ENCODE measurements at regions not wholly inside any gene's neighbourhood (a gene's known extent, or its start where the extent isn't known, plus 50 kb on each side); places are given as distances from the start of the nearest gene placed in this dataset.

DNA sequence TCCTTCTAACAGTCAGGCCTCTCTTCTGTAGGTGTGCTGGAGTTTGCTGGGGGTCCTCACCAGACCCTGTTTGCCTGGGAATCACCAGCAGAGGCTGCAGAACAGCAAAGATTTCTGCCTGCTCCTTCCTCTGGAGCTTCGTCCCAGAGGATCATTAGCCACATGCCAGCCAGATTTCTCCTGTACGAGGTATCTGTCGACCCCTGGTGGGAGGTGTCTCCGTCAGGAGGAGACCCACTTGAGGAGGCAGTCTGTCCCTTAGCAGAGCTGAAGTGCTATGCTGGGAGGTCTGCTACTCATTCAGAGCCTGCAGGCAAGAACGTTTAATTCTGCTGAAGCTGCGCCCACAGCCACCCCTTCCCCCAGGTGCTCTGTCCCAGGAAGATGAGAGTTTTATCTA is 611.1 kb upstream of the COBL start:
- no peak overlapping the region for H2BK120ac ChIP-seq (ENCODE audit: low read depth, low read length)
- H3K4me3 ChIP-seq (ENCODE audit: insufficient read depth, low read depth, low read length) = no peak overlapping the region
- no peak overlapping the region for H2AK9ac ChIP-seq (replicated peaks; ENCODE audit: low read depth, low read length, poor library complexity)
- H4K8ac ChIP-seq (ENCODE audit: low read depth in 2 of 2, low read length in 2 of 2) = no peak overlapping the region
- no peak overlapping the region for H4K91ac ChIP-seq (ENCODE audit: insufficient read depth, low read depth, low read length)
- H3K56ac ChIP-seq (ENCODE audit: extremely low read depth, insufficient read depth, low read length) = no peak overlapping the region
- no peak overlapping the region for H3K4ac ChIP-seq (ENCODE audit: low read depth, low read length)
- H3K4me1 ChIP-seq (ENCODE audit: control insufficient read depth, insufficient read depth, low read length) = no peaks in the 10 kb centered on the region
- H4K20me1 ChIP-seq (ENCODE audit: insufficient read depth, low read length) = no peaks in the 10 kb centered on the region
- H3K36me3 ChIP-seq (ENCODE audit: control insufficient read depth, insufficient read depth, low read length) = no peaks in the 10 kb centered on the region
- H3K9me3 ChIP-seq (ENCODE audit: control insufficient read depth, insufficient read depth, low read length) = 0 out of 2 replicates have a peak, but pooled peaks cover 4% of the 10 kb centered on the region
- DNase-seq (no peak), ATAC-seq (ENCODE audit: low read depth) (no peak)
- H3K27me3 ChIP-seq (ENCODE audit: control insufficient read depth, insufficient read depth, low read length) = no peaks in the 10 kb centered on the region
- no peak overlapping the region for H2BK15ac ChIP-seq (ENCODE audit: low read depth, low read length)
- no peak overlapping the region for H3K18ac ChIP-seq (ENCODE audit: low read depth, low read length)
- H3K9me1 ChIP-seq (ENCODE audit: insufficient read depth, low read length) = no peaks in the 10 kb centered on the region
- 23% methylated on average over 3 of the region's 6 CpGs; no CpG with 5 or more reads in 1 of the 2 experiments for WGBS, 2 experiments (ENCODE audit: extremely low coverage in 2 of 2, insufficient read length in 1 of 2)
- dilution Hi-C loops (cut with HindIII; ENCODE audit: low sequenced_read_pairs, unreplicated experiment) = no loop called here
- no peak overlapping the region for H3K4me2 ChIP-seq (ENCODE audit: low read depth, low read length)
- H3K14ac ChIP-seq (replicated peaks; ENCODE audit: low read depth, low read length) = no peak overlapping the region
- ChIA-PET CTCF (no interaction called here), POLR2A (ENCODE audit: unreplicated experiment) (no interaction called here)
- H3K79me1 ChIP-seq (ENCODE audit: low read depth in 1 of 2, low read length in 2 of 2) = no peaks in the 10 kb centered on the region
- H3K9ac ChIP-seq (ENCODE audit: low read depth, low read length) = no peak overlapping the region
- H2BK20ac ChIP-seq (ENCODE audit: low read depth, low read length) = no peak overlapping the region
- TF ChIP-seq, protein P1, sequence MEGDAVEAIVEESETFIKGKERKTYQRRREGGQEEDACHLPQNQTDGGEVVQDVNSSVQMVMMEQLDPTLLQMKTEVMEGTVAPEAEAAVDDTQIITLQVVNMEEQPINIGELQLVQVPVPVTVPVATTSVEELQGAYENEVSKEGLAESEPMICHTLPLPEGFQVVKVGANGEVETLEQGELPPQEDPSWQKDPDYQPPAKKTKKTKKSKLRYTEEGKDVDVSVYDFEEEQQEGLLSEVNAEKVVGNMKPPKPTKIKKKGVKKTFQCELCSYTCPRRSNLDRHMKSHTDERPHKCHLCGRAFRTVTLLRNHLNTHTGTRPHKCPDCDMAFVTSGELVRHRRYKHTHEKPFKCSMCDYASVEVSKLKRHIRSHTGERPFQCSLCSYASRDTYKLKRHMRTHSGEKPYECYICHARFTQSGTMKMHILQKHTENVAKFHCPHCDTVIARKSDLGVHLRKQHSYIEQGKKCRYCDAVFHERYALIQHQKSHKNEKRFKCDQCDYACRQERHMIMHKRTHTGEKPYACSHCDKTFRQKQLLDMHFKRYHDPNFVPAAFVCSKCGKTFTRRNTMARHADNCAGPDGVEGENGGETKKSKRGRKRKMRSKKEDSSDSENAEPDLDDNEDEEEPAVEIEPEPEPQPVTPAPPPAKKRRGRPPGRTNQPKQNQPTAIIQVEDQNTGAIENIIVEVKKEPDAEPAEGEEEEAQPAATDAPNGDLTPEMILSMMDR (conservative IDR thresholded peaks at IDR 0.05; ENCODE audit: low read depth, low read length) = no peak
- TF ChIP-seq BHLHE40 (IDR thresholded peaks at IDR 0.05; ENCODE audit: low read depth, low read length) (no peak), POLR2A (IDR thresholded peaks at IDR 0.05; ENCODE audit: low read depth, low read length) (no peak), CEBPB (IDR thresholded peaks at IDR 0.05; ENCODE audit: low read depth, low read length) (no peak), RAD21 (IDR thresholded peaks at IDR 0.05; ENCODE audit: low read length) (no peak)
- TF ChIP-seq, protein P2, sequence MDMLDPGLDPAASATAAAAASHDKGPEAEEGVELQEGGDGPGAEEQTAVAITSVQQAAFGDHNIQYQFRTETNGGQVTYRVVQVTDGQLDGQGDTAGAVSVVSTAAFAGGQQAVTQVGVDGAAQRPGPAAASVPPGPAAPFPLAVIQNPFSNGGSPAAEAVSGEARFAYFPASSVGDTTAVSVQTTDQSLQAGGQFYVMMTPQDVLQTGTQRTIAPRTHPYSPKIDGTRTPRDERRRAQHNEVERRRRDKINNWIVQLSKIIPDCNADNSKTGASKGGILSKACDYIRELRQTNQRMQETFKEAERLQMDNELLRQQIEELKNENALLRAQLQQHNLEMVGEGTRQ (IDR thresholded peaks at IDR 0.05; ENCODE audit: low read depth, low read length) = no peak
- H2AK5ac ChIP-seq (ENCODE audit: low read depth, low read length) = no peak overlapping the region
- BruUV-seq (replicated peaks) = no TSS peak
- intact Hi-C loops (cut with micrococcal nuclease) = no loop called here
- H2AFZ ChIP-seq (replicated peaks; ENCODE audit: low read length, poor library complexity) = no peak overlapping the region
- no peak overlapping the region for H4K5ac ChIP-seq (ENCODE audit: low read depth, low read length)
- no peak overlapping the region for H3K23ac ChIP-seq (ENCODE audit: low read depth, low read length)
- no peak overlapping the region for H3K27ac ChIP-seq (ENCODE audit: insufficient read depth, low read length)
- H2BK5ac ChIP-seq (ENCODE audit: low read depth, low read length, poor library complexity, severe bottlenecking) = no peak overlapping the region
- in situ Hi-C loops (cut with MboI; ENCODE audit: low sequenced_read_pairs) = no loop called here
